ENCODE measurements at regions not wholly inside any gene's neighbourhood (a gene's known extent, or its start where the extent isn't known, plus 50 kb on each side); places are given as distances from the start of the nearest gene placed in this dataset.

- TF ChIP-seq, protein P1, sequence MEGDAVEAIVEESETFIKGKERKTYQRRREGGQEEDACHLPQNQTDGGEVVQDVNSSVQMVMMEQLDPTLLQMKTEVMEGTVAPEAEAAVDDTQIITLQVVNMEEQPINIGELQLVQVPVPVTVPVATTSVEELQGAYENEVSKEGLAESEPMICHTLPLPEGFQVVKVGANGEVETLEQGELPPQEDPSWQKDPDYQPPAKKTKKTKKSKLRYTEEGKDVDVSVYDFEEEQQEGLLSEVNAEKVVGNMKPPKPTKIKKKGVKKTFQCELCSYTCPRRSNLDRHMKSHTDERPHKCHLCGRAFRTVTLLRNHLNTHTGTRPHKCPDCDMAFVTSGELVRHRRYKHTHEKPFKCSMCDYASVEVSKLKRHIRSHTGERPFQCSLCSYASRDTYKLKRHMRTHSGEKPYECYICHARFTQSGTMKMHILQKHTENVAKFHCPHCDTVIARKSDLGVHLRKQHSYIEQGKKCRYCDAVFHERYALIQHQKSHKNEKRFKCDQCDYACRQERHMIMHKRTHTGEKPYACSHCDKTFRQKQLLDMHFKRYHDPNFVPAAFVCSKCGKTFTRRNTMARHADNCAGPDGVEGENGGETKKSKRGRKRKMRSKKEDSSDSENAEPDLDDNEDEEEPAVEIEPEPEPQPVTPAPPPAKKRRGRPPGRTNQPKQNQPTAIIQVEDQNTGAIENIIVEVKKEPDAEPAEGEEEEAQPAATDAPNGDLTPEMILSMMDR (IDR thresholded peaks at IDR 0.05; ENCODE audit: low read depth, low read length) = no peak
- TF ChIP-seq POLR2A (IDR thresholded peaks at IDR 0.05; ENCODE audit: extremely low read depth, insufficient read length) = no peak
These were observed 186.3 kb downstream of the OGFRL1 start for GRCh38 chr6:71474942-71475341.
